HUDEP-2 (cell line): ENCODE measurements at regions not wholly inside any gene's neighbourhood (a gene's known extent, or its start where the extent isn't known, plus 50 kb on each side); places are given as distances from the start of the nearest gene placed in this dataset.
"Not testable (repeated sequence)": the region's sequence is repeated elsewhere in the genome, so short reads cannot be mapped to it uniquely, and the experiment has no call there.

Experiments used
- DNase-seq, 76 experiments: peaks; one replicate each; lab custom pipeline; 2025; ENCODE audit not compliant: unreplicated experiment in 76 of 76; lab: John Stamatoyannopoulos, UW

DNA sequence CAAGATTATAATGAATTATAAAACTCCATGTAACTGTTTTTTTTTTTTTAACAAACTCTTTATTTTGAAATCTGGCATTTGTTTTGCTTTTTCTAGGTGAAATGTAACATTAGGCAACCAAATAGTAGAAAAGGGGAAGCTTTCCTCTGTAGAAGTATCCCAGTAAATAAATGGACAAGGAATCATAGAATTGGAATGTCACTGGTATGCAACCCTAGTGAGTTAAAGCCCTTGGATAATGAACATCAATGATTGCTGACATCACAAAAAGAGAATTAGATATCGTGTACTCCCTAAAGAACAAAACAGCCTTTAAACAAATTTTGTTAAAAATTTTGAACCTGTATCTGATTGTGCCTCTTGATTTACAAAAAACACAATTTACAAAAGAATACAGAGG, 93.9 kb upstream of the OGFRL1 start:
- DNase-seq = no peak

DNA sequence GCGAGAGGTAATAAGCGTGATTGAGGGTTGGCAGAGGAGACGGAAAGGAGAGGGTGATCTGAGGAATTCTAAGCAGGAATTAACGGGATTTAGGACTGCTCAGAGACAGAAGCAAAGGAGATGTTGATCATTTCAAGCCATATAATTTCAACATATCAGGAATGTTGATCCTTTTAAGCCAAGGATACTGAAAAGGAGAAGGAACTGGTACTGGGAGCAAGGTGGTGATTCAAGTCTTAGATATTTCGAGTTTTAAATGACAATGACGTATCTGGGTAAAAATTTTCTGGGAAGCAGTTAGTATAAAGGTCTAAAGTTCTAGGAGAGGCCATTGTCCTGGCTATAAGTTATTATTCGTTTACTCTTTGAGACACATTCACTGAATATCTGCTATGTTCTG, 91.3 kb upstream of the OGFRL1 start:
- no peak for DNase-seq

DNA sequence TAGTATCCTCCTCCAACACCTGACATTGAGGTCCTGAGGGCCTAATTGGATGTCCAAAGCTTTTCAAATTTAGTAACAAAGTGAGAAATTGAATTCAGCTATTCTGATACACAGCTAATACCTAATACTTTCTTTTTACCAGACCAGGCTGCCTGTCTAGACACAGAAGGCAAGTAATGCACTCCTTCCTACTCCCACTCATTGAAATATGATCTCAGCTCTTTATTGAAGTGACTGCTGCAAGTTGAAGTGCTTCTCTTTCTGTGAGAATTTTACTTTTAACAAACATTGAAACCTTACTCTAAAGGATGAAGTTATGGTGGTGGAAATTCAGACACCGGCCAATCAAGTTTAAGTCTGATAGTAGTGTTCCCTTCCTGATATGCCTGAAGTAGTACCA, 90.8 kb upstream of the OGFRL1 start:
- no peak for DNase-seq

DNA sequence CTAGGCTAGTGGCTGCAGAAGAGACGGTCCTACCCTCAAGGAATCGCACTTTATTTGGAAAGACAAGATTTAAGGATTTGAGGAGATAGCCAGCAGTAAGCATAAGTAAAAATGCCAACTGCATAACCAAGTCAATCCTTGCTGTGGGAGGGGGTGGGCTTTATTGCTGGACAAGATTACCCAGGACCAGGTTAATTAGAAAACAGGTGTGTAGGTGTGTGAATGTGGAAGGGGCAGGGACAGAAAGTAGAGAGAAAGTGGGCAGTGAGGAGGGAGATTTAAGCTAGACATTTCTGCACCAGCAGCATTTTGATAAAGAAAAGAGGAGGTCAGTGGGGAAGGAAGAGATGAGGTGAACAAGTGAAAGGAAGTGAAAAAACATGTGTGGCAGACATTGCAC, 89.7 kb upstream of the OGFRL1 start:
- DNase-seq = no peak

DNA sequence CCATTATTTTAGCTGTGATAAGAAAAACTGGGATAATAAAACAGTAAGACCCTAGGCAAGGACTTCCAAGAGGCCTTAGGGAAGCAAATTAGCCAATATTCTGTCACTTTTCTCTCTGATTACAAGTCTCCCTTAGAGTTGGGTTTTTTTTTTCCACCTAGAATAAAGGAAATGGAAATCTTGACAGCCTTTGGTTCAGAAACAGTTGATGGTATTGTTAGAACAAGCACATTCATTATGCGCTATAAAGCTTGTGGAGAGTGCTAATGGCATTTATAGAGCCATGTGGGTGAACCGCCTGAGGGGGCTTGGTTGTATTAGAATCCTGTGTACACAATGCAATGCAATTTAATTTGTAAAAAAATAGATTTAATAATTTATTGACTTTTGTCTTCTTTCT, 88.9 kb upstream of the OGFRL1 start:
- no peak for DNase-seq

DNA sequence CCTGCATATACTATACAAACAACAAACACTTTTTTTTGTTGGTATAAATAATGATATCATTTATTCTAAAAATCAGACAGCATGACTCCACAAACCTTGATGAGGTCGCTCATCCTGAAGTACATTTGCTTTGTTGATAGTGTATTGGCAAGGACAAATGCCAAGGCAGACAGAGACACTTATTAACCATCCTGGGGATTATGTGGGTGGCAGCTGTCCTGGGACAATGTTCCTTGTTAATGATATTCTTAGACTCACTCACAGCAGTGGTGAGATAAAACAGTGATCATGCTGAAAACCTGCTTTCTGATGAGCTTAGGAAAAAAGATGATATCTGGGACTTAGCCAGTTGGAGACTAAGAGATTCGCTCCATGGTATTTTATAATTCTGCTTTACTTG, 85.4 kb upstream of the OGFRL1 start:
- no peak for DNase-seq

DNA sequence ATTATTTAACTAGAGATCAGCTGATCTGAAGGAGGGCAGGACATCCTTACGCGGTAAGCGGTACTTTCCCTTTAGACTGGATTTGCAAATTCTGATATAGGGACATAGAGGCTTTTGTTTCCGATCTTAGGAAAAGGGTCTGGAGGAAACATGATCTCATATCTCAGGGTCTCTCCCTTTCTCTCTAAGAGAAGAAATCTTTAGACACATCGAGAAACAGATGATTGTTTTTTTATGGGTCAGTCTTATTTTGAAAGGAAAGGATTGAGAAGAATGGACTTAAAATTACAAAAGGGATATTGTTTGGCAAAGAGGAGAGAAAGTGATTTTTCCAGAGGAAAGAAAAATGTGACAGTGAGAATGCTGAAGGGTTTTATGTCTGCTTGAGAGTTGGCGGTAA, 83.9 kb upstream of the OGFRL1 start:
- no peak for DNase-seq

DNA sequence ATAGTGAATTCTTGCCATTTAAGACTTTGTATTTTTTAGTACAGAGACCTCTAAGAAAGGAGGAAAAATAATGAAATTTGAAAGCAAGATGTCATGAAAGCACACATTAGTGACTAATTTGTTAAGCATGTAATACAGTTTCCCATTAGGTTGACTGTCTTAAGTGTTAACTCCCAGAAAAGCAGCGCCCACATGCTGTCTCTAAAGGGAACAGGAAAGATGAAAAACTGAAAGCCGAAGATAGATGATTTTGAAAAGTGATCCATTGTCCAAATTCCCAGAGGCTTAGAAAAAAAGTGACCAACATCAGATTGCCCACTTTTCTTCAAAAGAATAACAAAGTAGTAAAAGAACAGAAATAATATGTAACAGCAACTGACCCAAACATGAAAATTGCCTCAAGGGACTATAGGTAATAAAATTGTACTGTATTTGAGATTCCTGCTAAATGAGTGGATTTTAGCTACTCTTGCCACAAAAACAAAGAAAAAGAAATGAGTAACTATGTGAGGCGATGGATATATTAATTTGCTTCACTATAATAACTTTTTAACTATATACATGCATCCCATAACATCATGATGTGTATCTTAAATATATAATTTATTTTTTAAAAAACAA, 83.2 kb upstream of the OGFRL1 start:
- DNase-seq = no peak

DNA sequence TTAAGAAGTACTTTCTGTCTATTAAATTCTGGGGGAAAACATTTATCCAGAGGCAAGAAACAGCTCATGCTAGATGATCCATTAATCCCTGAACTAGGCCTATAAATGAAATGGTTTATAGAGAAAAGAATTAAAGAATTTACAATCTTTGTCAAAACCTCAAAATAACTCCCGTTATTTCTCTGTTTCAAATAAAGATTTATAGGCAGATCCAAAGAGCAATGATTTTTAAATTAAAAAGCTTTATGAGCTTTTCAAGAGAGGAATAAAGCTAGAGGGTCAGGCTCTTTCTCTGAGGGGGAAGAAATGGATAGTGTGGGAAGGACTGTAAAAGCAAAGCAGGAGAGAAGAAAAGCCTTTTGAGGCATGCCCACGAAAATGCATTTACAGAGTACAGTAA, 82.5 kb upstream of the OGFRL1 start:
- DNase-seq = no peak

DNA sequence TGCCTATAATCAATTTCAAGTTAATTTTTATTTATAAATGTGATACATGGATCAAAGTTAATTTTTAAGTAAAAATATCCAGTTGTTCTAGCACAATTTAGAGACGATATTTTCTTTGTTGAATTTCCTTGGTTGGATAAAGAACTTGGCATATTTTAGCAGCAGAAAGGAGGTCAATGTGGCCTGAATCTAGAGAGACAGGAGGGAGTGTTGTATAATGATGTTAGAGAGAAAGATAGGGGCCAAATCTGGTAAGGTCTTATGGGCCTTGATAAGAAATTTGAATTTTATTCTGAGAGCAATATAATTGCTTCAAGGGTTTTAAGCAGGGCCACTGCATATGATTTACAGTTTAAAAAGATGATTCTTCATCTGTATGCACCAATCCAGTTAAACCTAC, 79.4 kb upstream of the OGFRL1 start:
- DNase-seq = no peak

DNA sequence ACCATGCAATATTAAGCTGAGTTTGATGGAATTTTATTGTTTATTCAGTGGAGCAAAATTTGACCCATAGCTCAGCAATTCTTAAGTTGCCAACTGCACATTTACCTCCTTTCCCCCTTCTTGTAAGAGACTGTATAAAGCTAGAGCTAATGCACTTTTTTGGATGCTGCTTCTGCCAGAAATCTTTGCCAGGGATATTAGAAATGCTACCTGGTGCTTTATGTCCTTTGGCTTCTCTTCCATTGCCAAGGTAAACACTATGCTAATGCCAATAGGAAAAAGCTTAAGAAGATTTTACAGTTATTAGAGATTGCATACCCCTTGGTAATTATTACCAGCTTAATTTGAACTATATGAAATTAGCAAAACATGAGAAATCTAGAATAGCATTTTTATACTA, 79.0 kb upstream of the OGFRL1 start:
- DNase-seq = no peak

DNA sequence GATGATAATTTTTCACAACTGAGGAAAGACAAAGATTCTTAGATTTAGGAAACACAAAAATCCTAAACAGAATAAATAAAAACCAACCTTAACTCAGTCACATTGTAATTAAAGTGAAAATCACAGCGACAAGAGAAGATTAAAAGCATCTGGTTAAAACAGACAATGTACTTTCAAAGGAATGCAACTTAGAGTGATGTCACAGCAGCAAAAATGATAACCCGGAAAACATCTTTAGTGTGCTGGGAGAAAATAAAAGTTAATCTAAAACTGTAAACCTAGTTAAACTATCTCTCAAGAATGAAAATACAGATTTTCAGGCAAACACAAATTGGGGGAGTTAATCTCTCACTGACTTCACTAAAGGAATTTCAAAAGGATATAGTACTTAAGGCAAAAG, 76.8 kb upstream of the OGFRL1 start:
- no peak for DNase-seq

DNA sequence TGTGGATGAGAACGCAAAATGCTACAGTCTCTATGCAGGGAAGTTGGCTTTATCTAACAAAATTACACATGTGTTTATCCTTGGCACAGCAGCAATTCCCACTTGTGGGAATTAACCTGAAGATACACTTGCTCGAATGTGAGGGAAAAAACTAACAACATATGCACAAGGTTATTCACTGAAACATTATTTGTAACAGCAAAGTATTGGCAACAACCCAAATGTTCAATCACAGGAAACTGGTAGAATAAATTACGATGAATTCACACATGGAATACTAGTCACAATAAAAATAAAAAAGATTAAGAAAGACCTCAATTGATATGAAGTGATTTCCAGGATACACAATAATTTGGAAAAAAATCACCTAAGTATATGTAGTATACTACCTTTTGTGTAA, 68.1 kb upstream of the OGFRL1 start:
- DNase-seq = no peak

DNA sequence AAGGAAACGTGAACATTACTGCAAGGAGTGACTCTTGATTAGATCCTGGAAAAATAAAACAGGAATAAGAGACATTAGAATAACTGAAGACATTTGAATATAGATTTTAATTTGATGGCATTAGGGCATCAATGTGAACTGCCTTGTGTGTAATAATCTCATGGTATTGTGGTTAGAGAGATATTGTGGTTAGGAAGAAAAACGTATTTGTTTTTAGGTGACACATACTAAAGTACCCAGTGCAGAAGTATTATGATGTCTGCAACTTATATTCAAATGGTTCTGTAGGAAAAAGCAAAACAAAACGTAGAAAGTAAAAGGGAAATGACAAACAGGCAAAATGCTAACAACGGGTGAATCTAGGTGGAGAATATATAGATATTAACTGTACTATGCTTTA, 65.9 kb upstream of the OGFRL1 start:
- DNase-seq = no peak

DNA sequence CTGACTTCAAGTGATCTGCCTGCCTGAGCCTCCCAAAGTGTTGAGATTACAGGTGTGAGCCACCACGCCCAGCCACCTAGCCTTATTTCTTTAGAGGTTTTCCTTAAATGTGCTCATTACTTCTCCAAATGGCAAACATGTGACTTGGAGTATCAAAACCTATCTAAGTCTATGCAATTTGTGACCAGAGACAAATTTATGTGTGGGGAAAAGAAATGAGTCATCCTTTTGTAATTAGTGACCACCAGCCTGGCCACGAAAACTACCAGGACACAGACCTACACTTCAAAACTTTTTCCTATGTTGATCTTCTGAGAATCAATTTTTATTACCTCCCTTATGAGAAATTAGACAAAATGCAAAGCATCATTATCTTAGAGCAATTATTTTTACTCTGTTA, 64.6 kb upstream of the OGFRL1 start:
- no peak for DNase-seq

DNA sequence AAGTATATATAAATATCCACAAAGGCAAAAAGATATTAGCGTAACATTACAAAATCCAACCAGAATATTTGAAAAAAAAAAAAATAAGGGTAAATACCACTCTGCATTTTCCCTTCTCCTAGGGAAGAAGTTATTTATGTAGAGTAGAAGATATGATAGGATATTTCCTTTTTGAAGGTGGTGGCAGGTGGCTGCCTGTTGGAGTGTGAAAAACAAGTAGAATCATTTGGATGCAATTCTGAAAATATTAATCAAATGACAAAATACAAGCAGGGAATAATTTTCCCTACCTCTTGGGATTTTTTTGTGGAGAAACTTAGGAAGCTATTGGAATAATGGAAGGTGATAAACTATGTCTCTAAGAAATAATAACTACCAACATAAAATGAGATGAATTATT, 62.5 kb upstream of the OGFRL1 start:
- DNase-seq = no peak

DNA sequence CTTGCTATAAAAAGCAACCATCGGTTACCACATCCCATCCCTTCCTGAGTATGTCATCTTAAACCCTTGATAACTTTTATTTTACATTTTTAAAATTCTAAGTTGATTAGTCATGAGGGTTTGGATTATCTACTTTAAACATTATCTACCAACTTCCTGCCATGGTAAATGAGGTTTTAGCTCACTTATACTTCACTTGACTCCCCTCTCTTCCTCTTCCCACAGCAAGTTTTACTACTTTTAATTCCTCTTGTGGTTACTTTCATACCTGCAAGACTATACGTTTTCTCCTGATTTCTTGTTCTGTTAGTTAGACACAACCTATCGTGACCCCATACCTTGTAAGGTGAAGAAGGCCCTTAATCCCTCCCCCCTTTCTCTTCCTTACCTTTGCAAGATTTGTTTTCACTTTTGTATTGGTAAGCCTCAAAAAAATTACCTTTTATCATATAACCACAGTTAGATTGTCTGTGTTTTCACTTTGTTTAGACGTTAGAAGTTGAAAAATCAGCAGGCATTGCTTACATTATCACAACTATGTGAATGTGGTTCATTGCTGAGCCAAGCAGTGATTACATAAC, 60.1 kb upstream of the OGFRL1 start:
- no peak for DNase-seq

DNA sequence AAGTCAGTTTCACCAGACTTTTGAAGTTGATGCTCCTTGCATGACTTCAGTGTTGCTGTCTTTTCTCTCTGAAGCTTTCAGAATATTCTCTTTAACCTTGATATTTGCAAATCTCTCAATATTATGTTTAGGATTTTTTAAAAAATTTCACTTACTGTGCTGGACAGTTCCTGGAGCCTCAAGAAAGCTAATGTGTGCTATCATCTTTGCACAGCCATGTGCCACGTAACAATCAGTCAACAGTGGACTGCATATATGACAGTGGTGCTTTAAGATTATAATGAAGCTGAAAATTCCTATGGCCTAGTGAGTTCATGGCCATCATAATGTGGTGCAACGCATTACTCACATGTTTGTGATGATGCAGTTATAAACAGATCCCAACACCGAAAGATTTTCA, 59.1 kb upstream of the OGFRL1 start:
- DNase-seq = no peak

DNA sequence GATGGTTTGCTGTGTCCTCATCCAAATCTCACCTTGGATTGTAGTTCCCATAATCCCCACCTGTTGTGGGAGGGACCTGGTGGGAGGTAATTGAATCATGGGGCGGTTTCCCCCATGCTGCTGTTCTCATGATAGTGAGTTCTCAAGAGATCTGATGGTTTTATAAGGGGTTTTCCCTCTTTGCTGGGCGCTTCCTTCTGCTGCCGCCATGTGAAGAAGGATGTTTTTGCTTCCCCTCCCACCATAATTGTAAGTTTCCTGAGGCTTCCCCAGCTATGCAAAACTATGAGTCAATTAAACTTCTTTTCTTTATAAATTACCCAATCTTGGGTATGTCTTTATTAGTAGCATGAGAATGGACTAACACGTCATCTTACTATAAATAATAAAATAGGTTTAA, 55.7 kb upstream of the OGFRL1 start:
- DNase-seq = not testable (repeated sequence)

DNA sequence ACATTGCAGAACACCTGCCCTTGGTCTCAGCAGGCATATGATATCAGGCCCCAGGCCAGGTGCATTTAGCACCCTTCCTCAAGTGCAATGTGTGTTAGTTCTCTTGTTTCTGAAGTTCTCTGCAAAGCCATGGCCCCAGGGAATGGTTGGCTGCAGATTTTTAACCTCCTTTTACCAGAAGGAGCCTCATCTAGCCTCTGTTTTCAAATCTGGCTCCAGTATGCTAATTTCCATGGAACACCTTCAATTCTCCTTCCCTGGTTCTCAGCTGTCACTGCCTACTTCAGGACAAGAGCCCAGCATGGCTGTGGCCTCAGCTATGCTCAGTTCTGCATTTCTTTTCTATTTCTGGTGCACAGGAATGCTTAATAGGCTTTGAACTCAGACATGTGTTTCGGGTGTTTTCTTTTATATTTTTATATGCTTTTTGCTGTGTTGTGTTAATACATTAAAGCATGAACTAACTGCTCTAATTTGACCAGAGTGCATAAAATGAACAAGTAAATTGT, 51.6 kb upstream of the OGFRL1 start:
- DNase-seq = no peak

DNA sequence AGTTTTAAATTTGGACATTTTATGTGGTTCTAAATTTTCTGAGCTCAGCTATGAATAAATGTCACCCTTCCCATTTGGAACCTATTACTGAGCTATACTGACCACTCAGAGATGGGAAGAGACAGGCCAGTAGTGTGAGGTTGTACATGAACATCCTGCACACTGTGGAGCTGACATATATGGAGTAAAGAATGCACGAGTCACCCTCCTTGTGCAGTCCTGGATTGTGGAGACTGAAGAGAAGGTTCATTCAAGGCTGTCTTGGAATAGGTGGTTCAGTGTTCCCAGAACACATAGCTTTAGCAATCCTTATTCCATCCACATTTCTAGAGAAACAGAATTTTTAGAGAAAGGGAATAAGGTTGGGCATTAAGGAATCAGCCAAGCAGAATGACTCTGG, 50.3 kb upstream of the OGFRL1 start:
- DNase-seq = no peak
